WTC11 (cell line): ENCODE measurements at regions not wholly inside any gene's neighbourhood (a gene's known extent, or its start where the extent isn't known, plus 50 kb on each side); places are given as distances from the start of the nearest gene placed in this dataset.
A peak's percentile ranks its signal among the peaks of the same experiment; 100 is the strongest.

ENCODE experiments used
- ATAC-seq: fragments of 200-7000 bp; cut with Tn5 transposase; 2 replicates; pipeline ENCODE4 v1.10.0; 2021; ENCODE audit warnings: mild to moderate bottlenecking, moderate library complexity
- CTCF ChIA-PET: fragments of 300-600 bp; sonication (Branson Sonifier 250); formaldehyde crosslinking; loops from one replicate; lab custom pipeline; 2021; ENCODE audit warnings: antibody characterized with exemption; lab: Charles Lee
- POLR2A ChIA-PET: fragments of 350-600 bp; sonication (Branson Sonifier 250); formaldehyde crosslinking; loops from one replicate; lab custom pipeline; 2021; ENCODE audit warnings: antibody characterized with exemption; lab: Charles Lee
- DNase-seq: peaks from one replicate; pipeline ENCODE4 v3.0.0; 2021; ENCODE audit warnings: low spot score
- H3K27ac Mint-ChIP-seq: 2 replicates; pipeline ENCODE4 v1.8.0; 2021; ENCODE audit warnings: mixed read lengths
- H3K27me3 Mint-ChIP-seq: 2 replicates; pipeline ENCODE4 v1.8.0; 2021; ENCODE audit warnings: low read depth, mild to moderate bottlenecking, moderate library complexity, mixed read lengths
- H3K36me3 Mint-ChIP-seq: 2 replicates; pipeline ENCODE4 v1.8.0; 2021; ENCODE audit warnings: mixed read lengths
- H3K4me1 Mint-ChIP-seq: 2 replicates; pipeline ENCODE4 v1.8.0; 2022; ENCODE audit warnings: mixed read lengths
- H3K4me3 Mint-ChIP-seq: 2 replicates; pipeline ENCODE4 v1.8.0; 2021; ENCODE audit warnings: mild to moderate bottlenecking, moderate library complexity, mixed read lengths
- H3K9me3 Mint-ChIP-seq: 2 replicates; pipeline ENCODE4 v1.8.0; 2021; ENCODE audit warnings: mixed read lengths
- CREM ChIP-seq: sonication (generic); formaldehyde crosslinking; IDR thresholded peaks from 2 replicates; pipeline ENCODE4 v1.8.1; 2022; ENCODE audit warnings: mild to moderate bottlenecking, missing genetic modification reagents, moderate library complexity
- ELF4 ChIP-seq: sonication (generic); formaldehyde crosslinking; IDR thresholded peaks from 2 replicates; pipeline ENCODE4 v1.8.1; 2022; ENCODE audit warnings: low read depth, mild to moderate bottlenecking, moderate library complexity, missing genetic modification reagents
- ESRRA ChIP-seq: sonication (generic); formaldehyde crosslinking; IDR thresholded peaks from 2 replicates; pipeline ENCODE4 v1.8.1; 2022; ENCODE audit warnings: mild to moderate bottlenecking, missing genetic modification reagents, borderline replicate concordance
- FOXJ3 ChIP-seq: sonication (generic); formaldehyde crosslinking; IDR thresholded peaks from 2 replicates; pipeline ENCODE4 v1.9.0; 2021; ENCODE audit warnings: missing genetic modification reagents, mild to moderate bottlenecking, borderline replicate concordance
- JAZF1 ChIP-seq: fragments of 250-450 bp; sonication (Bioruptor Pico); IDR thresholded peaks from 2 replicates; pipeline ENCODE4 v1.9.0; 2021; ENCODE audit warnings: moderate library complexity, mild to moderate bottlenecking, inconsistent platforms
- KAT7 ChIP-seq: sonication (generic); formaldehyde crosslinking; IDR thresholded peaks from 2 replicates; pipeline ENCODE4 v1.8.1; 2023; ENCODE audit warnings: missing genetic modification reagents, mild to moderate bottlenecking, borderline replicate concordance
- PRDM15 ChIP-seq: sonication (generic); formaldehyde crosslinking; IDR thresholded peaks from 2 replicates; pipeline ENCODE4 v1.8.0; 2022; ENCODE audit warnings: missing genetic modification reagents
- SMAD3 ChIP-seq: sonication (generic); formaldehyde crosslinking; IDR thresholded peaks from 2 replicates; pipeline ENCODE4 v1.8.0; 2022; ENCODE audit warnings: missing genetic modification reagents, mild to moderate bottlenecking, borderline replicate concordance
- TEAD1 ChIP-seq: sonication (generic); formaldehyde crosslinking; IDR thresholded peaks from 2 replicates; pipeline ENCODE4 v1.8.0; 2022; ENCODE audit warnings: mild to moderate bottlenecking, missing genetic modification reagents
- TEAD4 ChIP-seq: sonication (generic); formaldehyde crosslinking; IDR thresholded peaks from 2 replicates; pipeline ENCODE4 v1.8.0; 2022; ENCODE audit warnings: mild to moderate bottlenecking, missing genetic modification reagents
- ZNF138 ChIP-seq: sonication (generic); formaldehyde crosslinking; conservative IDR thresholded peaks from 2 replicates; pipeline ENCODE4 v1.8.1; 2022; ENCODE audit warnings: mild to moderate bottlenecking, moderate library complexity, missing genetic modification reagents
- ZNF396 ChIP-seq: fragments of 250-450 bp; sonication (Bioruptor Pico); IDR thresholded peaks from 2 replicates; pipeline ENCODE4 v1.8.0; 2021; ENCODE audit warnings: mild to moderate bottlenecking, moderate library complexity, borderline replicate concordance
- ZNF423 ChIP-seq: fragments of 250-450 bp; sonication (Bioruptor Pico); IDR thresholded peaks from 2 replicates; pipeline ENCODE4 v2.1.2; 2022; ENCODE audit warnings: mild to moderate bottlenecking, moderate library complexity
- TF ChIP-seq, protein P1 (sequence below): sonication (generic); formaldehyde crosslinking; IDR thresholded peaks from 2 replicates; pipeline ENCODE4 v1.8.0; 2023; ENCODE audit warnings: missing genetic modification reagents, mild to moderate bottlenecking, borderline replicate concordance
- TF ChIP-seq, protein P2 (sequence below): sonication (generic); formaldehyde crosslinking; IDR thresholded peaks from 2 replicates; pipeline ENCODE4 v1.8.1; 2022; ENCODE audit warnings: missing genetic modification reagents, borderline replicate concordance
- TF ChIP-seq, protein P3 (sequence below): fragments of 250-450 bp; sonication (Bioruptor Pico); IDR thresholded peaks from 2 replicates; pipeline ENCODE4 v2.1.2; 2022; ENCODE audit warnings: mild to moderate bottlenecking, moderate library complexity
- TF ChIP-seq, protein P4 (sequence below): sonication (generic); formaldehyde crosslinking; IDR thresholded peaks from 2 replicates; pipeline ENCODE4 v1.8.0; 2023; ENCODE audit warnings: missing genetic modification reagents

GRCh38 chr13:93080166-93080565, 146.4 kb upstream of the GPC6 start:
- ATAC-seq (no peak), DNase-seq (no peak)
- H3K4me3 Mint-ChIP-seq, result no peak overlapping the region
- POLR2A ChIA-PET, result no interaction called here
- H3K4me1 Mint-ChIP-seq, result peaks cover 13% of the 10 kb centered on the region
- CTCF ChIA-PET, result no interaction called here
- no peak for TF ChIP-seq ZNF396 (CRISPR knock-in tag)
- no peak for TF ChIP-seq JAZF1 (CRISPR knock-in tag)
- TF ChIP-seq KAT7, result no peak
- no peak for TF ChIP-seq CREM
- TF ChIP-seq FOXJ3 (CRISPR knock-in tag), result no peak
- TF ChIP-seq, protein P1, sequence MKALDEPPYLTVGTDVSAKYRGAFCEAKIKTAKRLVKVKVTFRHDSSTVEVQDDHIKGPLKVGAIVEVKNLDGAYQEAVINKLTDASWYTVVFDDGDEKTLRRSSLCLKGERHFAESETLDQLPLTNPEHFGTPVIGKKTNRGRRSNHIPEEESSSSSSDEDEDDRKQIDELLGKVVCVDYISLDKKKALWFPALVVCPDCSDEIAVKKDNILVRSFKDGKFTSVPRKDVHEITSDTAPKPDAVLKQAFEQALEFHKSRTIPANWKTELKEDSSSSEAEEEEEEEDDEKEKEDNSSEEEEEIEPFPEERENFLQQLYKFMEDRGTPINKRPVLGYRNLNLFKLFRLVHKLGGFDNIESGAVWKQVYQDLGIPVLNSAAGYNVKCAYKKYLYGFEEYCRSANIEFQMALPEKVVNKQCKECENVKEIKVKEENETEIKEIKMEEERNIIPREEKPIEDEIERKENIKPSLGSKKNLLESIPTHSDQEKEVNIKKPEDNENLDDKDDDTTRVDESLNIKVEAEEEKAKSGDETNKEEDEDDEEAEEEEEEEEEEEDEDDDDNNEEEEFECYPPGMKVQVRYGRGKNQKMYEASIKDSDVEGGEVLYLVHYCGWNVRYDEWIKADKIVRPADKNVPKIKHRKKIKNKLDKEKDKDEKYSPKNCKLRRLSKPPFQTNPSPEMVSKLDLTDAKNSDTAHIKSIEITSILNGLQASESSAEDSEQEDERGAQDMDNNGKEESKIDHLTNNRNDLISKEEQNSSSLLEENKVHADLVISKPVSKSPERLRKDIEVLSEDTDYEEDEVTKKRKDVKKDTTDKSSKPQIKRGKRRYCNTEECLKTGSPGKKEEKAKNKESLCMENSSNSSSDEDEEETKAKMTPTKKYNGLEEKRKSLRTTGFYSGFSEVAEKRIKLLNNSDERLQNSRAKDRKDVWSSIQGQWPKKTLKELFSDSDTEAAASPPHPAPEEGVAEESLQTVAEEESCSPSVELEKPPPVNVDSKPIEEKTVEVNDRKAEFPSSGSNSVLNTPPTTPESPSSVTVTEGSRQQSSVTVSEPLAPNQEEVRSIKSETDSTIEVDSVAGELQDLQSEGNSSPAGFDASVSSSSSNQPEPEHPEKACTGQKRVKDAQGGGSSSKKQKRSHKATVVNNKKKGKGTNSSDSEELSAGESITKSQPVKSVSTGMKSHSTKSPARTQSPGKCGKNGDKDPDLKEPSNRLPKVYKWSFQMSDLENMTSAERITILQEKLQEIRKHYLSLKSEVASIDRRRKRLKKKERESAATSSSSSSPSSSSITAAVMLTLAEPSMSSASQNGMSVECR (CRISPR knock-in tag), result no peak
- no peak for TF ChIP-seq ESRRA (CRISPR knock-in tag)
- TF ChIP-seq ZNF138 (CRISPR knock-in tag), result no peak
- no peak for TF ChIP-seq ELF4 (CRISPR knock-in tag)
- TF ChIP-seq ZNF423, result no peak
- TF ChIP-seq, protein P2, sequence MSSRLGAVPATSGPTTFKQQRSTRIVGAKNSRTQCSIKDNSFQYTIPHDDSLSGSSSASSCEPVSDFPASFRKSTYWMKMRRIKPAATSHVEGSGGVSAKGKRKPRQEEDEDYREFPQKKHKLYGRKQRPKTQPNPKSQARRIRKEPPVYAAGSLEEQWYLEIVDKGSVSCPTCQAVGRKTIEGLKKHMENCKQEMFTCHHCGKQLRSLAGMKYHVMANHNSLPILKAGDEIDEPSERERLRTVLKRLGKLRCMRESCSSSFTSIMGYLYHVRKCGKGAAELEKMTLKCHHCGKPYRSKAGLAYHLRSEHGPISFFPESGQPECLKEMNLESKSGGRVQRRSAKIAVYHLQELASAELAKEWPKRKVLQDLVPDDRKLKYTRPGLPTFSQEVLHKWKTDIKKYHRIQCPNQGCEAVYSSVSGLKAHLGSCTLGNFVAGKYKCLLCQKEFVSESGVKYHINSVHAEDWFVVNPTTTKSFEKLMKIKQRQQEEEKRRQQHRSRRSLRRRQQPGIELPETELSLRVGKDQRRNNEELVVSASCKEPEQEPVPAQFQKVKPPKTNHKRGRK (CRISPR knock-in tag), result no peak
- no peak overlapping the region for H3K27ac Mint-ChIP-seq
- no peaks in the 10 kb centered on the region for H3K9me3 Mint-ChIP-seq
- no peaks in the 10 kb centered on the region for H3K27me3 Mint-ChIP-seq
- H3K36me3 Mint-ChIP-seq, result no peaks in the 10 kb centered on the region

- H3K27ac Mint-ChIP-seq, result no peak overlapping the region
- no peak overlapping the region for H3K4me3 Mint-ChIP-seq
- H3K27me3 Mint-ChIP-seq, result no peaks in the 10 kb centered on the region
- DNase-seq (no peak), ATAC-seq (0 out of 2 replicates have a peak, but pooled peaks have one; percentile 32)
- H3K36me3 Mint-ChIP-seq, result no peaks in the 10 kb centered on the region
- ChIA-PET CTCF (no interaction called here), POLR2A (no interaction called here)
- no peaks in the 10 kb centered on the region for H3K9me3 Mint-ChIP-seq
- peaks cover 13% of the 10 kb centered on the region for H3K4me1 Mint-ChIP-seq
- TF ChIP-seq, protein P2 (CRISPR knock-in tag), result no peak
- TF ChIP-seq, protein P1 (CRISPR knock-in tag), result no peak
- TF ChIP-seq SMAD3 (CRISPR knock-in tag) (no peak), TEAD4 (CRISPR knock-in tag) (no peak), TEAD1 (CRISPR knock-in tag) (no peak), PRDM15 (CRISPR knock-in tag) (no peak)
- TF ChIP-seq, protein P3, sequence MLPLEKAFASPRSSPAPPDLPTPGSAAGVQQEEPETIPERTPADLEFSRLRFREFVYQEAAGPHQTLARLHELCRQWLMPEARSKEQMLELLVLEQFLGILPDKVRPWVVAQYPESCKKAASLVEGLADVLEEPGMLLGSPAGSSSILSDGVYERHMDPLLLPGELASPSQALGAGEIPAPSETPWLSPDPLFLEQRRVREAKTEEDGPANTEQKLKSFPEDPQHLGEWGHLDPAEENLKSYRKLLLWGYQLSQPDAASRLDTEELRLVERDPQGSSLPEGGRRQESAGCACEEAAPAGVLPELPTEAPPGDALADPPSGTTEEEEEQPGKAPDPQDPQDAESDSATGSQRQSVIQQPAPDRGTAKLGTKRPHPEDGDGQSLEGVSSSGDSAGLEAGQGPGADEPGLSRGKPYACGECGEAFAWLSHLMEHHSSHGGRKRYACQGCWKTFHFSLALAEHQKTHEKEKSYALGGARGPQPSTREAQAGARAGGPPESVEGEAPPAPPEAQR (CRISPR knock-in tag), result no peak
- TF ChIP-seq, protein P4, sequence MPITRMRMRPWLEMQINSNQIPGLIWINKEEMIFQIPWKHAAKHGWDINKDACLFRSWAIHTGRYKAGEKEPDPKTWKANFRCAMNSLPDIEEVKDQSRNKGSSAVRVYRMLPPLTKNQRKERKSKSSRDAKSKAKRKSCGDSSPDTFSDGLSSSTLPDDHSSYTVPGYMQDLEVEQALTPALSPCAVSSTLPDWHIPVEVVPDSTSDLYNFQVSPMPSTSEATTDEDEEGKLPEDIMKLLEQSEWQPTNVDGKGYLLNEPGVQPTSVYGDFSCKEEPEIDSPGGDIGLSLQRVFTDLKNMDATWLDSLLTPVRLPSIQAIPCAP (CRISPR knock-in tag), result no peak
These were observed 146.0 kb upstream of the GPC6 start for GRCh38 chr13:93080587-93080986.
